Right forelimb (tissue), 1 donor: ENCODE measurements at regions not wholly inside any gene's neighbourhood (a gene's known extent, or its start where the extent isn't known, plus 50 kb on each side); places are given as distances from the start of the nearest gene placed in this dataset.

ENCODE experiments used
- DNase-seq: peaks from one replicate; pipeline ENCODE4 v3.0.0-alpha.2; 2018

GRCh38 chr6:19478273-19478672 lies 358.9 kb upstream of the ID4 start:
- no peak for DNase-seq

- no peak for DNase-seq
Measured at GRCh38 chr6:19478992-19479391, 358.2 kb upstream of the ID4 start.

GRCh38 chr6:19479551-19479950 lies 357.6 kb upstream of the ID4 start:
- DNase-seq: no peak

GRCh38 chr6:19492636-19493405 lies 344.3 kb upstream of the ID4 start:
- DNase-seq: no peak

DNA sequence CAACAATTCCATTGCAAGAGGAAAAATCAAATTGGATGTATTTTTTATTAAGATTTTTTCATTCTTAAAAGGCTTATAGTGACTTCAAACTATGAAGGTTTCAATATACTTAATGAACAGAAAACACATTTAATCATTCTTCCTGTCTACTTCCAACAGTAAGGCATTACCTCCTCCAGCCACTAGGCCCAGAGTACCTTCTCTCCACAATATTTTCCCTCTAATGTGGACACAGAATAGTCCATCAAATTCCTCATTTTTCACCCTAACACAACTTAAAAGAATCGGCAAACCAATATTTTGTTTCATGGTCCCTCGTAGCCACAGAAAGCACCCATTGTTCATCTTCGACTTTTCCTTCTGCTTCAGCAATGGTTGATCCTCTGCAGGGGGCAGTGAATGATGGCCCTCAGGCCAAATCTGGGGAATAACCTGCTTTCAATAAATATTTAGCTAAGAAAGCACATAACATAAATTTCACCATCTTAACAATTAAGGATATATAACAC lies 335.4 kb upstream of the ID4 start:
- no peak for DNase-seq

DNA sequence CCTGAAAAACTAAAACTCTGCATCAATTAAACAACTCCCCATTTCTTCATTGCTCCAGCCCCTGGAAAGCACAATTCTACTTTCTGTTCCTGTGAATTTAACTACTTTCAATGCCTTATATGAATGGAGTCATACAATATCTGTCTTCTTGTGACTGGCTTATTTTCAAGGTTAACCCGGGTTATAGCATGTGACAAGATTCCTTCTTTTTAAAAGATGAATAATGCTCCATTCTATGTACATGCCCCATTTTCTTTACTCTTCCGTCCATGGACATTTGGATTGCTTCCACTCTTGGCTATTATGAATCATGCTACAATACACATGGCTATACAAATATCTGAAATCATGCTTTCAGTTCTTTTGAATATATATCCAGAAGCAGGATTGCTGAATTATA lies 334.9 kb upstream of the ID4 start:
- no peak for DNase-seq

DNA sequence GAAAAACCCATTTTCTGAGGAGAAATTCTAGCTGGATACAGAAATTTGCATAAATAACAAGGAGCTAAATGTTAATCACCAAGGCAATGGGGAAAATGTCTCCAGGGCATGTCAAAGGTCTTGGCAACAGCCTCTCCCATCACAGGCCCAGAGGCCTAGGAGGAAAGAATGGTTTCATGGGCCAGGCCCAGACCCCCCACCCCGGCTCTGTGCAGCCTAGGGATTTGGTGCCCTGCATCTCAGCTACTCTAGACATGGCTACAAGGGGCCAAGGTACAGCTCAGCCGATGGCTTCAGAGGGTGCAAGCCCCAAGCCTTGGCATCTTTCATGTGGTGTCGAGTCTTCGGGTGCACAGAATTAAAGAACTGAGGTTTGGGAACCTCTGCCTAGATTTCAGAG lies 321.2 kb upstream of the ID4 start:
- DNase-seq: no peak

DNA sequence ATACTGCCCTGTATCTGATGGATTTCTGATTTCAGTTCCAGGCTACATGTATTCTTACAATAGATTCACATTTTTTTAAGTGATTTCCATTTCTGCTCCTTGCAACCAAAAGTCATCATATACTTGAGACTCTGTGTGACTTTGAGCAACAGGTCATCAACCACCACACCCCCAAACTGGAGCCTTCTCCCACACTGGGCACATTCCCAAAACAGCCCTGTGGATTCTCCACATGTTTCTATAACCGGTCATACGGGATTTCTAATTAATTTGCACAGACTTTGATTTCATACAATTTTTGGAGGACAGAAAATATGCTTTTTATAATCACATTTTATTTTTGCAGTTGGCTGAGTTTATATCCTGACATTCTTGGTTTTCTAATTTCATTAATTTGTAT lies 317.2 kb upstream of the ID4 start:
- no peak for DNase-seq

- DNase-seq: no peak
Measured at GRCh38 chr6:19524366-19525186, 312.6 kb upstream of the ID4 start.

- DNase-seq: no peak
Measured at GRCh38 chr6:19525673-19526072, 311.5 kb upstream of the ID4 start.

GRCh38 chr6:19530188-19530587 lies 307.0 kb upstream of the ID4 start:
- DNase-seq: no peak

GRCh38 chr6:19535351-19535750 lies 301.8 kb upstream of the ID4 start:
- no peak for DNase-seq

DNA sequence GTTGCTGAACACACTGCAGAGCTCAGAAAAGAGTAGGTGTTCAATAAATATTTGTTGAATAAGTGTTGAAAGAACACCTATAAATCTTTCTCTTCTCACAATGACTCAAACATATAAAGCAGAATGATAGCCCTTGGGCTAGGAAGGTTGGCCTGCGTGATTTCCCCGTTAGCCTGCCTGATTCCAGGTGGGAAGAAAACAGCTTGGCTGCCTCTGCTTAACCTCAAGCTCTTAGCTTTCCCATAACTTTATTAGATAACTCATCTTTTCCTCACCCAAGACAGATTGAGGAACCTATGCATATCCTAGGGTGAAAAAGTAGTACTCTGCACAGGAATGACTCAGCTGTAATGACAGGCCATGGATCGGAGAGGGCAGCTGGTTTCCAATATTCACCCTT lies 300.3 kb upstream of the ID4 start:
- no peak for DNase-seq

DNA sequence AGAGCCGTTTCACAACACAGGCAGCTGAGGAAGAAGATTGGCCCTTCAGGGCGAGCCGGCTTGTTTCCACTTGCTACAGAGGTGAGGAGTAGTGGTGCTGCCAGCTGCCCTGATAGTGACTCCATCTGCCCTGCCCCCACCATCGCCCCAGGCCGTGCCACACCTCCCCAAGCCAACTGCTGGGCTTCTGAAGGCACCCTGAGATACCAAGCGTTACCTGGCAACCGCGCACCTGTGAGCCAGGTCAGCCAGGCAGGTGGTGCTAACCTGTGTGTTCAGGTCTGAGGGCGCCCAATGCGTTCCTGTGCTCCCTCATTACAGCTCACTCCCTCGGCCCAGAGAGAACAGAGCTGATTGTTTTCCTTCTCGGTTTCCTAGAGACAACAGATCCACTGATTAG lies 299.1 kb upstream of the ID4 start:
- DNase-seq: no peak

GRCh38 chr6:19547507-19547906 lies 289.7 kb upstream of the ID4 start:
- no peak for DNase-seq

DNA sequence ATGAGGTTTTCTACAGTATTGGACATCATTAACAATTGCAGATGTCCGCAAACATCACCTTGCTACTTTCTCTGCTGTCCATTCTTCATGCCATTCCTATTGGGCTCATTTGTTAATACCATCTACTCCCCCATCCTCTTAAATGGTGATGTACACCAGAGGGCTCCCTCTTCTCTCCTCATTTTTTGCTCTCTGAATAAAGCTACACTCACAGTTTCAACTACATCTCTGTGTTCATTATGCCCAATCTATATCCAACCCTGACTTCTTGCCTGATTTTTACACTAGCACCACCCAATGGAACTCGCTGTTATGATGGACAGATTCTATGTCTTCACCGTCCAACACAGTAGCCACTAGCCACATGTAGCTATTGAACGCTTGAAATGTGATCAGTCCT lies 288.1 kb upstream of the ID4 start:
- no peak for DNase-seq

- no peak for DNase-seq
Measured at GRCh38 chr6:19550380-19550779, 286.8 kb upstream of the ID4 start.

DNA sequence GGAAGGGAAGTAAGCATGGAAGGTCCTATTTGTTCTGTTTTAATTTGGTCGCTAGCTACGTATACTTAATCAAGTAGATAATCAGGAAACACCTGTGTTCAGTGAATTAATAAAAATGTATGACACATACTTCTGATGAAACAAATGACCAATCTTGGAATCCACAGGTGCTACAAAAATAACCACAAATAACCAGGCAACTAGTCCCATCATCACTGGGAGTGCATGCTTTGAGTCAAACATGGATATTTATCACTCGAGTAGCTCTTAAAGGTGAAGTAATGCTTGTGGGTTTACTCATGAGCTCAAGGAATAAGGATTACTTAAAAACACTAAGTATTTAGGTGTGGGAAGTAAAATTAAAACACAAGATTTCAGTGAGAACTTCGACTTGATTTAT lies 285.6 kb upstream of the ID4 start:
- DNase-seq: no peak

DNA sequence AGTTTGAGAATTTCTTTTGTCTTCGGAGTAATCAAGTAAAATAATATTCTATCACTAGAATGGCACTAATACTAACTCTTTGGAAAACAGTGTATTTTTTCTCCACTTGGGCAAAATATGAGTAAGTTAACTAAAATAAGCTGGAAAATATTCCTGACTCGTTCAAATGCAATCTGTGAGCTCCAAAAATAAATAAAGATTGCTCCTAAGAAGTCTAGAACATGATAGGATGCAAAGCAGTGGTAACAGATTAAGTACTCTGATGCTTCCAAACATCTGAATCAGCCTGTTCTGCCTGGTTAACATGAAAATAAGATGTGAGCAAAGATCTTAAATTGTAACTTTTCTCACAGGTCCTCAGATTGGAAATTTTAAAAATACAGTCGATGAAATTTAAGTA lies 285.1 kb upstream of the ID4 start:
- no peak for DNase-seq

- DNase-seq: no peak
Measured at GRCh38 chr6:19552588-19552987, 284.6 kb upstream of the ID4 start.

DNA sequence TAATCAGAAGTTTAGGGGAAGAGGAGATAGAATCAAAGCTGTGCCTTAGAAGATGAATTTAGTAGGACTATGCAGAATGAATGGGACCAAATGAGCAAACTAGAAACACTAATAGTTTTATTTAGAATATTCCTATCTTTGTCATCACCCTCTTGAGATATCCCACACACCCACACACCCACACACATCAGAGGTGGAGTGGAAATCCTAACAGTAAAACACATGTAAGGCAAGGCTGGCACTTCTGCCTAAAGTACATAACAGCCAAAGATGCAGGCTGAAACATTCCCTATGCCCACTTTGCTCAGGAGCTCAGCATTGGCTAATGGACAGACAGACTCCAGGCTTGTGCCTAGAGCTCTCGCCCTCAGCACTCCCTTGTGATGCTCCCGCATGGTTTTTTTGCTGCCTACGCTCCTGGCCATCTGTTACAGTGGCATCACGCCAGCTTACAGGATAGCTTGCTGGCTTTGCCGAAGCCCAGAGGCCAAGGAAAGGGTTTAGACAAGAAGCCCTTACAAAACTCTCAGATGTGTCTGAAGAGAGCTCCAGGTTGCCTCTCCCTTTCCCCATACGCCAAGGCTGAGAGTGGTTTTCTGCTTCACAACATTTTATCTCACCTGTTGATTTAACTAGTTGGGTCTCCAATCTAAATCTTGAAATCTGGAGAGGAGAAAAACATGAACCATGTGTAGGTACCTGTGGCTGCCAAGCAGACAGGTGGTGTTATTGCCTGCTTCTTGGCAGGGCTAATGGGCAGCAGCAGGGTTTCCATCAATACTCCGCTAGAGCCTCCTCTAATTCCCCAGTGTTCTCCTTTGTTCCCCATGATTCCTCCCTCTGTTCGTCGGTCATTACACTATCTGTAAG lies 282.6 kb upstream of the ID4 start:
- no peak for DNase-seq

GRCh38 chr6:19557191-19557590 lies 280.0 kb upstream of the ID4 start:
- DNase-seq: no peak

- DNase-seq: no peak
Measured at GRCh38 chr6:19558201-19558600, 279.0 kb upstream of the ID4 start.
